ENCODE measurements at regions not wholly inside any gene's neighbourhood (a gene's known extent, or its start where the extent isn't known, plus 50 kb on each side); places are given as distances from the start of the nearest gene placed in this dataset.

- Histone ChIP-seq H3K27ac (ENCODE audit: low read depth, low read length, poor library complexity, severe bottlenecking) (no peak overlapping the region), H3K4me1 (ENCODE audit: insufficient read depth, low read length, poor library complexity, severe bottlenecking) (no peaks in the 10 kb centered on the region), H3K36me3 (ENCODE audit: insufficient read depth, low read length, poor library complexity, severe bottlenecking) (no peaks in the 10 kb centered on the region), H3K9me3 (ENCODE audit: low read depth, low read length, poor library complexity, severe bottlenecking) (no peaks in the 10 kb centered on the region), H3K4me3 (ENCODE audit: low read depth, low read length, poor library complexity, severe bottlenecking) (no peak overlapping the region), H3K27me3 (replicated peaks; ENCODE audit: insufficient read depth, low read depth, low read length, poor library complexity) (no peaks in the 10 kb centered on the region)
- BruUV-seq (replicated peaks), result no TSS peak
- intact Hi-C loops (cut with micrococcal nuclease; ENCODE audit: unreplicated experiment), result no loop called here
- ChIA-PET POLR2A (ENCODE audit: low non-redundant PET) (no interaction called here), CTCF (no interaction called here)
- DNase-seq (ENCODE audit: low spot score), result no peak
- TF ChIP-seq EZH2 (IDR thresholded peaks at IDR 0.05; ENCODE audit: borderline replicate concordance, low read depth, low read length, poor library complexity, severe bottlenecking), result no peak
Measured at GRCh38 chr13:33628662-33629061, 189.3 kb upstream of the RFC3 start.

- DNase-seq (ENCODE audit: low spot score), result no peak
- TF ChIP-seq CTCF (conservative IDR thresholded peaks at IDR 0.05; ENCODE audit: low read depth, low read length) (no peak), EZH2 (IDR thresholded peaks at IDR 0.05; ENCODE audit: borderline replicate concordance, low read depth, low read length, poor library complexity, severe bottlenecking) (no peak)
- intact Hi-C loops (cut with micrococcal nuclease; ENCODE audit: unreplicated experiment), result no loop called here
- Histone ChIP-seq H3K27ac (ENCODE audit: low read depth, low read length, poor library complexity, severe bottlenecking) (no peak overlapping the region), H3K4me1 (ENCODE audit: insufficient read depth, low read length, poor library complexity, severe bottlenecking) (no peaks in the 10 kb centered on the region), H3K36me3 (ENCODE audit: insufficient read depth, low read length, poor library complexity, severe bottlenecking) (no peaks in the 10 kb centered on the region), H3K9me3 (ENCODE audit: low read depth, low read length, poor library complexity, severe bottlenecking) (no peaks in the 10 kb centered on the region), H3K27me3 (replicated peaks; ENCODE audit: insufficient read depth, low read depth, low read length, poor library complexity) (no peaks in the 10 kb centered on the region), H3K4me3 (ENCODE audit: low read depth, low read length, poor library complexity, severe bottlenecking) (no peak overlapping the region)
- no TSS peak for BruUV-seq (replicated peaks)
- ChIA-PET CTCF (interaction anchor here (0.5 kb wide), 1 partner anchor 731 kb away, joined by 4 read pairs; no protein-coding TSS in a partner anchor), POLR2A (ENCODE audit: low non-redundant PET) (interaction anchor here (0.5 kb wide), 1 partner anchor 454 kb away, joined by 4 read pairs; no protein-coding TSS in a partner anchor)
Measured at GRCh38 chr13:33629605-33630360, 188.2 kb upstream of the RFC3 start.

GRCh38 chr13:33633701-33634545 is 184.0 kb upstream of the RFC3 start:
- BruUV-seq (replicated peaks), result no TSS peak
- intact Hi-C loops (cut with micrococcal nuclease; ENCODE audit: unreplicated experiment), result no loop called here
- CTCF ChIA-PET, result no interaction called here
- no peaks in the 10 kb centered on the region for H3K36me3 ChIP-seq (ENCODE audit: insufficient read depth, low read length, poor library complexity, severe bottlenecking)
- no peaks in the 10 kb centered on the region for H3K9me3 ChIP-seq (ENCODE audit: low read depth, low read length, poor library complexity, severe bottlenecking)
- peak; percentile 11 for DNase-seq (ENCODE audit: low spot score)
- TF ChIP-seq EZH2 (IDR thresholded peaks at IDR 0.05; ENCODE audit: borderline replicate concordance, low read depth, low read length, poor library complexity, severe bottlenecking) (no peak), CTCF (conservative IDR thresholded peaks at IDR 0.05; ENCODE audit: low read depth, low read length) (no peak)
- no peak overlapping the region for H3K4me3 ChIP-seq (ENCODE audit: low read depth, low read length, poor library complexity, severe bottlenecking)
- H3K4me1 ChIP-seq (ENCODE audit: insufficient read depth, low read length, poor library complexity, severe bottlenecking), result peaks cover 12% of the 10 kb centered on the region
- POLR2A ChIA-PET (ENCODE audit: low non-redundant PET), result no interaction called here
- no peaks in the 10 kb centered on the region for H3K27me3 ChIP-seq (replicated peaks; ENCODE audit: insufficient read depth, low read depth, low read length, poor library complexity)
- no peak overlapping the region for H3K27ac ChIP-seq (ENCODE audit: low read depth, low read length, poor library complexity, severe bottlenecking)
